Loucy (cell line): ENCODE measurements at regions not wholly inside any gene's neighbourhood (a gene's known extent, or its start where the extent isn't known, plus 50 kb on each side); places are given as distances from the start of the nearest gene placed in this dataset.

Experiments
- H2AFZ ChIP-seq: fragments of 200-600 bp; sonication (generic); 2 replicates; pipeline ENCODE4 v1.6.0; 2016; ENCODE audit warnings: antibody characterized with exemption, mild to moderate bottlenecking, low read length, moderate library complexity
- H3F3A ChIP-seq: fragments of 200-600 bp; 2 replicates; pipeline ENCODE4 v1.6.0; 2016; ENCODE audit warnings: antibody characterized with exemption, low read depth, mild to moderate bottlenecking
- H3K27me3 ChIP-seq: fragments of 200-600 bp; sonication (generic); 2 replicates; pipeline ENCODE4 v1.6.1; 2014; ENCODE audit warnings: low read length, mild to moderate bottlenecking; ENCODE audit not compliant: insufficient read depth, poor library complexity, severe bottlenecking
- H3K36me3 ChIP-seq: fragments of 200-600 bp; sonication (generic); 2 replicates; pipeline ENCODE4 v1.6.1; 2016; ENCODE audit warnings: low read length; ENCODE audit not compliant: insufficient read depth
- H3K4me1 ChIP-seq: fragments of 200-600 bp; sonication (generic); 2 replicates; pipeline ENCODE4 v1.5.1; 2014; ENCODE audit warnings: low read length, mild to moderate bottlenecking; ENCODE audit not compliant: insufficient read depth, poor library complexity, severe bottlenecking
- H3K4me2 ChIP-seq: fragments of 200-600 bp; sonication (generic); 2 replicates; pipeline ENCODE4 v1.6.0; 2014; ENCODE audit warnings: antibody characterized with exemption, low read length, low read depth, mild to moderate bottlenecking; ENCODE audit not compliant: poor library complexity, severe bottlenecking
- H3K4me3 ChIP-seq: fragments of 200-600 bp; sonication (generic); 2 replicates; pipeline ENCODE4 v1.5.1; 2014; ENCODE audit warnings: low read length, mild to moderate bottlenecking, mixed read lengths; ENCODE audit not compliant: poor library complexity, severe bottlenecking
- H3K79me2 ChIP-seq: fragments of 200-600 bp; sonication (generic); 2 replicates; pipeline ENCODE4 v1.6.1; 2014; ENCODE audit warnings: low read length; ENCODE audit not compliant: insufficient read depth
- H3K9ac ChIP-seq: fragments of 200-600 bp; sonication (generic); 2 replicates; pipeline ENCODE4 v1.6.0; 2014; ENCODE audit warnings: mild to moderate bottlenecking, low read depth, low read length, moderate library complexity; ENCODE audit not compliant: poor library complexity, severe bottlenecking
- H3K9me2 ChIP-seq: fragments of 200-600 bp; sonication (generic); replicated peaks from 2 replicates; pipeline ENCODE4 v1.6.1; 2016; ENCODE audit warnings: low read depth, low read length, mixed read lengths
- H3K9me3 ChIP-seq: fragments of 200-600 bp; sonication (generic); 2 replicates; pipeline ENCODE4 v1.6.1; 2014; ENCODE audit warnings: mild to moderate bottlenecking, antibody characterized with exemption, low read length, low read depth; ENCODE audit not compliant: insufficient read depth
- H4K20me1 ChIP-seq: fragments of 200-600 bp; sonication (generic); 2 replicates; pipeline ENCODE4 v1.6.0; 2014; ENCODE audit warnings: antibody characterized with exemption, low read length, mild to moderate bottlenecking; ENCODE audit not compliant: insufficient read depth, poor library complexity, severe bottlenecking
- CTCF ChIP-seq: fragments of 200-600 bp; sonication (generic); conservative IDR thresholded peaks from 2 replicates; pipeline ENCODE4 v1.5.1; 2014; ENCODE audit warnings: mild to moderate bottlenecking, antibody characterized with exemption, low read length
- EZH2phosphoT487 ChIP-seq: fragments of 200-600 bp; IDR thresholded peaks from 2 replicates; pipeline ENCODE4 v1.6.1; 2018; ENCODE audit warnings: antibody characterized with exemption, mild to moderate bottlenecking, moderate library complexity, borderline replicate concordance

- H3K36me3 ChIP-seq = no peaks in the 10 kb centered on the region
- no peaks in the 10 kb centered on the region for H3K27me3 ChIP-seq
- H3K9me3 ChIP-seq = no peaks in the 10 kb centered on the region
- no peaks in the 10 kb centered on the region for H3F3A ChIP-seq
- no peak overlapping the region for H3K9ac ChIP-seq
- H3K79me2 ChIP-seq = no peaks in the 10 kb centered on the region
- no peak for TF ChIP-seq EZH2phosphoT487
- TF ChIP-seq CTCF = no peak
- H3K4me1 ChIP-seq = no peaks in the 10 kb centered on the region
- no peak overlapping the region for H2AFZ ChIP-seq
- H4K20me1 ChIP-seq = no peaks in the 10 kb centered on the region
- no peak overlapping the region for H3K4me3 ChIP-seq
- H3K9me2 ChIP-seq = no peaks in the 10 kb centered on the region
- no peak overlapping the region for H3K4me2 ChIP-seq
These were observed 422.3 kb upstream of the MDFIC2 start for GRCh38 chr3:70734756-70735155.

GRCh38 chr3:70731046-70731445 lies 418.6 kb upstream of the MDFIC2 start:
- no peak overlapping the region for H3K4me3 ChIP-seq
- H3K79me2 ChIP-seq = no peaks in the 10 kb centered on the region
- no peaks in the 10 kb centered on the region for H3K4me1 ChIP-seq
- no peak overlapping the region for H3K4me2 ChIP-seq
- H3K36me3 ChIP-seq = no peaks in the 10 kb centered on the region
- H3K9me2 ChIP-seq = no peaks in the 10 kb centered on the region
- no peaks in the 10 kb centered on the region for H3K9me3 ChIP-seq
- no peaks in the 10 kb centered on the region for H3K27me3 ChIP-seq
- H3K9ac ChIP-seq = no peak overlapping the region
- no peak overlapping the region for H2AFZ ChIP-seq
- no peaks in the 10 kb centered on the region for H4K20me1 ChIP-seq
- H3F3A ChIP-seq = no peaks in the 10 kb centered on the region
- TF ChIP-seq CTCF = no peak
- no peak for TF ChIP-seq EZH2phosphoT487

GRCh38 chr3:70729845-70730244 lies 417.4 kb upstream of the MDFIC2 start:
- TF ChIP-seq CTCF = no peak
- no peak for TF ChIP-seq EZH2phosphoT487
- H3K4me1 ChIP-seq = no peaks in the 10 kb centered on the region
- H3K79me2 ChIP-seq = no peaks in the 10 kb centered on the region
- H3K9ac ChIP-seq = no peak overlapping the region
- no peaks in the 10 kb centered on the region for H3F3A ChIP-seq
- H2AFZ ChIP-seq = no peak overlapping the region
- H3K27me3 ChIP-seq = no peaks in the 10 kb centered on the region
- H4K20me1 ChIP-seq = no peaks in the 10 kb centered on the region
- no peak overlapping the region for H3K4me2 ChIP-seq
- no peaks in the 10 kb centered on the region for H3K36me3 ChIP-seq
- no peaks in the 10 kb centered on the region for H3K9me2 ChIP-seq
- H3K9me3 ChIP-seq = no peaks in the 10 kb centered on the region
- no peak overlapping the region for H3K4me3 ChIP-seq
